ENCODE measurements at regions not wholly inside any gene's neighbourhood (a gene's known extent, or its start where the extent isn't known, plus 50 kb on each side); places are given as distances from the start of the nearest gene placed in this dataset.

- TF ChIP-seq POLR2A (IDR thresholded peaks at IDR 0.05) (no peak), CTCF (IDR thresholded peaks at IDR 0.05) (no peak)
These were observed 72.4 kb upstream of the SLC66A3 start for GRCh38 chr2:11082880-11083279.
